ENCODE measurements at regions not wholly inside any gene's neighbourhood (a gene's known extent, or its start where the extent isn't known, plus 50 kb on each side); places are given as distances from the start of the nearest gene placed in this dataset.
"Not testable (repeated sequence)": the region's sequence is repeated elsewhere in the genome, so short reads cannot be mapped to it uniquely, and the experiment has no call there.

- no peak for DNase-seq (ENCODE audit: low read depth)
These were observed 134.9 kb upstream of the TOP1 start for GRCh38 chr20:40893610-40894236.

- no peak for DNase-seq (ENCODE audit: low read depth)
These were observed 134.4 kb upstream of the TOP1 start for GRCh38 chr20:40894237-40894630.

GRCh38 chr20:40895182-40895581, 133.4 kb upstream of the TOP1 start:
- no peak for DNase-seq (ENCODE audit: low read depth)

DNA sequence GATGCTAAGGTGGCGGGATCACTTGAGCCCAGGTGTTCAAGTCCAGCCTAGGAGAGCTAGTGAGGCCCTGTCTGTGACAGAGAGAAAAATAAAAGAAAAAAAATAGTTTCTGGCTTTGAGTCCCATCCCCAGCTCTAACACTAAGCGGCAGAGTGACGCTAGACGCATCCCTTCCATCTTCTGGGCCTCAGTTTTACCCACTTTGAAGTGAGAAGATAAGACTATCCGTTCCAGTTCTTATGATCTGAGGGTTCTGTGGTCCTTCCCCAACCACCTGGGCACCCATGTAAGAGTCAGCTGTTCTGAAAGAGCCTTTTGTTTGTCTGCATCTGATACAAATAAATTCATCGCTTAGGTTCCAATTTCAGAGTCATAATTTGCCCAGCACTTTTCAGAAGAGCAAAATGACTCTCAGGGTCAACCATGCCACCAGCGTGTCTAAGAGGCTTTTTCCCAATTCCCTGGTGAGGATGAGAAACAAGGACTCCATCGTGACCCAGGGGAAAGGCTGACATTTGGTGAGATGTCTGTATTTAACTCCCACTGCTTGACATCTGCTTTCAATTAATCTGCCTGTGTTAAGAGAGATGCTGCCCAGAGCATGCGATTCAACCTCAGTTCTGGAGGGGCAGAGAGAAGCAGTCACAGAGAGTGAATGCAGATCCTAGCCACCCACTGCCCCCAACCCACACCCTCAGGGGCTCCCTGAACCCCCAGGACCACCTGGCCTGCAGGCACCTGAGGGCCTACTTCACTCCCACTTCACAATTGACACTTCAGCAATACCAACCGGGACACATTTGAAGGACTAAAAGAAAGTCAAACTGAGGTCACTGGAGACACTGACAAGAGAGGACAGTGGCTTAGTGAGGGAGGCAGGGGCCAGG, 131.6 kb upstream of the TOP1 start:
- peak; percentile 75 for DNase-seq (ENCODE audit: low read depth)

- DNase-seq (ENCODE audit: low read depth), result no peak
These were observed 129.3 kb upstream of the TOP1 start for GRCh38 chr20:40899344-40899743.

GRCh38 chr20:40900666-40901215, 127.9 kb upstream of the TOP1 start:
- DNase-seq (ENCODE audit: low read depth), result no peak

DNA sequence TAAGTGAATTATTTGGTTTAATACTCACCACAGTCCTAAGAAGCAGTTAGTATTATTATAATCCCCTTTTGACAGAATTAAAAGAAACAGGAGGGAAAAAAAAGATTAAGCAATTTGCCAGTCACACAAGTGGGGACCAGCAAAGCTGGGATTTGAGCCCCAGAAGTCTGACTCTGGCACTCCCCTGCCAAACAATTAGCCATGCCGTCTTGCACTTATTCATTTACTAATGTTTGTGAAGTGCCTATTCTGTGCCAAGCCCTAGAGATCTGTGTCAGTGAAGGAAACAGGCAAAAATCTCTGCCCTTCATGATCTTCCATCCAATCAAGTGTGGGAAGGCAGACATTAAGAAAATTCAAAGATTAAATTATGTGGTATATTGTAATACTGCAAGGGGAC, 126.0 kb upstream of the TOP1 start:
- DNase-seq (ENCODE audit: low read depth), result no peak

DNA sequence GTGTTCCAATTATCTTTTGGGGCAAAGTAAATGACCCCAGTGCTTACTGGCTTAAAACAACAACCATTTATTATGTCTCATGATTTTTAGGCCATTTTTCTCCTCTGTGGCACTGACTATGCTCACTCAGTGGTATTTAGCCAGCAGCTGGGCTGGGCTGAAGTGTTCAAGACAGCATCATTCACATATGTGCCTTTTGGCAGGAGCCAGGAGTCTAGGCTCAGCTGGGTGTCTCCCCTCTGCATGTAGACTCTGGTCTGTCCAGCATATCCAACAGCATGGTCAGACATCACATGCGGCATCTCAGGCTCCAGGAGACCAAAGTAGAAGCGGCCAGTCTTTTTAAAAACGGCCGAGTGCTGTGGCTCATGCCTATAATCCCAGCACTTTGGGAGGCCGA, 120.3 kb upstream of the TOP1 start:
- DNase-seq (ENCODE audit: low read depth), result no peak

DNA sequence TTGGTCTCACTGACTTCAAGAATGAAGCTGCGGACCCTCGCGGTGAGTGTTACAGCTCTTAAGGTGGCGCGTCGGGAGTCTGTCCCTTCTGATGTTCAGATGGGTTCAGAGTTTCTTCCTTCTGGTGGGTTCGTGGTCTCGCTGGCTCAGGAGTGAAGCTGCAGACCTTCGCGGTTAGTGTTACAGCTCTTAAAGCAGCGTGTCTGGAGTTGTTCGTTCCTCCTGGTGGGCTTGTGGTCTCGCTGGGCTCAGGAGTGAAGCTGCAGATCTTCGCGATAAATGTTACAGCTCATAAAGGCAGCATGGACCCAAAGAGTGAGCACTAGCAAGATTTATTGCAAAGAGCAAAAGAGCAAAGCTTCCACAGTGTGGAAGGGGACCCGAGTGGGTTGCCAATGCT, 119.1 kb upstream of the TOP1 start:
- DNase-seq (ENCODE audit: low read depth), result not testable (repeated sequence)

GRCh38 chr20:40910436-40910835, 118.2 kb upstream of the TOP1 start:
- not testable (repeated sequence) for DNase-seq (ENCODE audit: low read depth)

GRCh38 chr20:40911152-40911551, 117.5 kb upstream of the TOP1 start:
- not testable (repeated sequence) for DNase-seq (ENCODE audit: low read depth)

DNA sequence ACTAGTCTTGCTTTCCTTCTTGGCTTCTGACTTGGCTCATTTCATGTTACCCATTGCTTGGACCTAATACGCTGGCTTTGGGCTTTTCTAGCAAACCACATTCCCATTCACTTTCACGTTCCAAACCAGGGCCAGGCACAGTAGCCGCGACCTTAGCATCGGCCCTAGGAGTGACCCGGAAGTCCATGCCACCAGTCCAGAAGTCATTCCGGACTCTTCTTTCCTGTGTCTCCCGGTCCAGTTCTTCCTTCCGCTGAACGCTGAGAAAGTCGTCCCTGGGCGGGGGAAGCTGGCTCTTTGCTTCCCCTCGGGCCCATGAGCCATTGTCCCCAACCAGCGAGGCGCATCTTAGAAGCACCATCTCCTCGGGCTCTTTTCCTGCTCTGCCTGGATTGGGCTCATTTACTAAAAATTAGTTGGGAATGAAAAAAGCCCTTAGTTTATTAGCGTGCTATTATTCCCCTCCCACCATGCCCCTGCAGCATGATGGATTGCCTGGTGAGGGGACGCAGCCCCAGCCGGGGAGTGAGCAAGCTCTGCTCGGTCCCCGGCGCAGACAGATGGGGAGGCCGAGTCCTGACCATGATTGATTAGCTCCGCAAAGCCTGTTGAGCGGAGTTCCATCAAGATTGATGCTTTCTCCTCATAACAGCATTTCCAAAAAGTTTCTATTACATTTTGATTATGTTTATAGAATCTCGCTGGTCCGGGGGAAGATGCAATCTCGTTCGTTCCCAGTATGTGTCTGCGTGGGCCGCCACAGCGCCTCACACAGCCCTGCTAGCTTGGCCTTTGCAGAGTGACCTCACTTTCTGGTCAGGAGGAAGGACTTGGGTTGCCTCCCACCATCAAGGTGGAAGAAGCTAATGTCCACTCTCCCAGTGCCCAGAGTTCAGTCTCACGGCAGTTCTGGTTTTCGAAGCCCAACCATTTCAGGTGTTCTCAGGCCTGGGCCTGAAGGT, 115.1 kb upstream of the TOP1 start:
- DNase-seq (ENCODE audit: low read depth), result no peak

- no peak for DNase-seq (ENCODE audit: low read depth)
These were observed 112.9 kb upstream of the TOP1 start for GRCh38 chr20:40915756-40916155.

DNA sequence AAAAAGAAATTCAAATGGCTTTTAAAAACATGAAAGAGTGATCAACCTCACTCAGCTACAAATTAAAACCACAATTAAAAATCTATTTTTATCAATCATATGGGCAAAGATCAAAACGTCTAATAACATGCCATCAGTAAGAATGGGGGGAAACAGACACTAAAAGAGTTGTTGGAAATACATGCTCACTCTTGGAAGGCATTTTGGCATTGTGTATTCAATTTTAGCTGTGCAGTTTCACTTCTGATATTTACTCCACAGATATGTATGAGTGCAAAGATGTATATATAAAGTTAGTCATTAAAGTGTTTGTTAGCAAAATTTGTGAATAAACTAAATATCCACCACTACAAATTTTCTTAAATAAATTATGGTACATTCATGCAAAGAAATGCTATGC, 112.3 kb upstream of the TOP1 start:
- DNase-seq (ENCODE audit: low read depth), result no peak

DNA sequence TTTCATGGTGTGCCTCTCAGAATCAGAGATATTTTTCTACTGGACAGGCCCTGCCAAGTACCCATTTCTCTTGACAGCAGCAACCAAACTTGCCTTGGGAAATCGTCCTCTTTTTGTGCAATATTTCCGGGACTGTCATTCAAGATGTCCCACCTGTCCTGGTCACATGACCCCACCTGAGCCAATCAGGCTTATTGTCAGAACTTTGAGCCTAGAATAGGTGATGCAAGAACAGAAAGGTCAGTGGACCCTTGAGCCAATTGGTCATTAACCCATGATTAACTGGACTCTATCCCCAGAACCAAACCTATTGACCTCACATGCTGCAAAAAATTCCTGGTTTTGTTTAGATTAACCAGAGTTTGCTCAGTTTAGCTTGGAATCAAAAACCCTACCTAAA, 108.3 kb upstream of the TOP1 start:
- DNase-seq (ENCODE audit: low read depth), result no peak

GRCh38 chr20:40922865-40923264, 105.8 kb upstream of the TOP1 start:
- no peak for DNase-seq (ENCODE audit: low read depth)

GRCh38 chr20:40925829-40926510, 102.7 kb upstream of the TOP1 start:
- DNase-seq (ENCODE audit: low read depth), result no peak

DNA sequence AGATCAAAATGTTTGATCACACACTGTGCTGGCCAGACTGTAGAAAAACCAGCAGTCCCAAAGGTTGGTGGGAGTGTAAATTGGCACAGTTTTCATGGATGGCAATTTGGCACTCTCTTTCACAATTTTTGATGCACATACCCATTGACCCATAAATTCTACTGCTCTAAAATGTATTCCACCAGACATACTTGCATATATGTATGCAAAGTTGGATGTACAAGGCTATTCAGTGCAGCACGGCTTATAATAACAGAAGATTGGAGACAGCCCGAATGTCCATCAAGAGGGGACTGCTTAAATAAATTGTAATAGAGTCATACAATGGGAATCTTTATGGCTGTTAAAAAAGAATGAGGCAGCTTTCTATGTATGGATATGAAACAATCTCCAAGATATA, 101.7 kb upstream of the TOP1 start:
- no peak for DNase-seq (ENCODE audit: low read depth)

GRCh38 chr20:40930561-40930960, 98.1 kb upstream of the TOP1 start:
- DNase-seq (ENCODE audit: low read depth), result peak; percentile 12

GRCh38 chr20:40931410-40932044, 97.1 kb upstream of the TOP1 start:
- no peak for DNase-seq (ENCODE audit: low read depth)

- no peak for DNase-seq (ENCODE audit: low read depth)
These were observed 96.2 kb upstream of the TOP1 start for GRCh38 chr20:40932436-40932835.
